SJSA1 (cell line): ENCODE measurements at regions not wholly inside any gene's neighbourhood (a gene's known extent, or its start where the extent isn't known, plus 50 kb on each side); places are given as distances from the start of the nearest gene placed in this dataset.

Experiments
- DNase-seq, 2 experiments: peaks; one replicate each; pipeline ENCODE4 v3.0.0-alpha.2; 2015 to 2020; ENCODE audit warnings: low spot score in 2 of 2, low read depth in 1 of 2
- H3K27ac ChIP-seq: fragments of 250-450 bp; sonication (Bioruptor Pico); 2 replicates; pipeline ENCODE4 v1.5.1; 2020; ENCODE audit warnings: mild to moderate bottlenecking, moderate library complexity
- H3K27me3 ChIP-seq: fragments of 250-450 bp; sonication (Bioruptor Pico); replicated peaks from 2 replicates; pipeline ENCODE4 v1.5.1; 2020; ENCODE audit warnings: mild to moderate bottlenecking, moderate library complexity
- H3K36me3 ChIP-seq: fragments of 250-450 bp; sonication (Bioruptor Pico); 2 replicates; pipeline ENCODE4 v1.5.1; 2020; ENCODE audit warnings: mild to moderate bottlenecking
- H3K4me1 ChIP-seq: fragments of 250-450 bp; sonication (Bioruptor Pico); replicated peaks from 2 replicates; pipeline ENCODE4 v1.6.1; 2021; ENCODE audit warnings: mild to moderate bottlenecking
- H3K4me3 ChIP-seq: fragments of 250-450 bp; sonication (Bioruptor Pico); 2 replicates; pipeline ENCODE4 v1.5.1; 2020; ENCODE audit warnings: mild to moderate bottlenecking
- H3K9me3 ChIP-seq: fragments of 250-450 bp; sonication (Bioruptor Pico); replicated peaks from 2 replicates; pipeline ENCODE4 v1.5.1; 2020; ENCODE audit warnings: mild to moderate bottlenecking

DNA sequence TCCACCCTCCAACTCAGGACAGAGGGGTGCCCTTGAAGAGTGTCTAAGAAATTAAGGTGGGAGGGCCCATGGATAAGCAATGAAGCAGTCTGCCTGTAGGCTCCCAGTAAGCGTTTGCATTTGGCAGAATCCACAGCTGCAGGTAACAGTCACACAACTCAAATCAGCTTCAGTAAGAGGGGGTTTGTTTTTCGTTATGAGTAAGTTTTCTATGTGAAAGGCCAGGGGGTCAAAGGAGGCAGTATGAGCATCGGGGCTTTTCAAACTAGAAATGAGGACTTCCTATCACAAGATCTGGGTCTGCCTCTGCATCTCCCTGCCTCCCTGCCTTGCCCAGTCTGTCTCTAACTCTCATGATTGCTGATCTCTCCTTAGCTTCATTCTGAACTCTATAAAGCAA, 128.1 kb upstream of the CCL2 start:
- Histone ChIP-seq H3K27ac (no peak overlapping the region), H3K27me3 (no peaks in the 10 kb centered on the region), H3K36me3 (no peaks in the 10 kb centered on the region), H3K4me1 (no peaks in the 10 kb centered on the region), H3K4me3 (no peak overlapping the region), H3K9me3 (no peaks in the 10 kb centered on the region)
- no peak for DNase-seq

GRCh38 chr17:34130544-34130943, 124.5 kb upstream of the CCL2 start:
- Histone ChIP-seq H3K27me3 (no peaks in the 10 kb centered on the region), H3K27ac (no peak overlapping the region), H3K9me3 (no peaks in the 10 kb centered on the region), H3K36me3 (no peaks in the 10 kb centered on the region), H3K4me1 (no peaks in the 10 kb centered on the region), H3K4me3 (no peak overlapping the region)
- DNase-seq, result no peak

DNA sequence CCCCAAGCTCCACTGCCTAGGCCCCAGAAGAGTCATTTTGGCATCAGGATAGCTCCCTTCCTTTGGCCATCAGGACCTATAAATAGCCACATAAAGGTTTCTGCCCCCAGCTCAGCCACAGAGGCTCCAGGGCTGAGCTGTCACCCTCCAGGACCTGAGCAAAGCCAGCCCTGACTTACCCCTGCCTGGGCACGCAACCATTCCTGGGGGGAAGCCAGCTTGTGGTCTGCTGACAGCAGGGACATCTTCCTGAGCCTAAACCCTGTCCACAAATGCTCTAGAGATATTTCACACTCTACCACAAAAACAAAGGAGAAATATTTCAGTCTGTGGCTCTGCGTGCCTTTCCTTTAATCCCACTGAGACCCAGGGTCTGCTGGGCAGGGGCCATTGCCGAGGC, 123.7 kb upstream of the CCL2 start:
- no peaks in the 10 kb centered on the region for H3K36me3 ChIP-seq
- no peak for DNase-seq
- H3K4me1 ChIP-seq, result no peaks in the 10 kb centered on the region
- H3K4me3 ChIP-seq, result no peak overlapping the region
- H3K27me3 ChIP-seq, result no peaks in the 10 kb centered on the region
- H3K9me3 ChIP-seq, result no peaks in the 10 kb centered on the region
- no peak overlapping the region for H3K27ac ChIP-seq

DNA sequence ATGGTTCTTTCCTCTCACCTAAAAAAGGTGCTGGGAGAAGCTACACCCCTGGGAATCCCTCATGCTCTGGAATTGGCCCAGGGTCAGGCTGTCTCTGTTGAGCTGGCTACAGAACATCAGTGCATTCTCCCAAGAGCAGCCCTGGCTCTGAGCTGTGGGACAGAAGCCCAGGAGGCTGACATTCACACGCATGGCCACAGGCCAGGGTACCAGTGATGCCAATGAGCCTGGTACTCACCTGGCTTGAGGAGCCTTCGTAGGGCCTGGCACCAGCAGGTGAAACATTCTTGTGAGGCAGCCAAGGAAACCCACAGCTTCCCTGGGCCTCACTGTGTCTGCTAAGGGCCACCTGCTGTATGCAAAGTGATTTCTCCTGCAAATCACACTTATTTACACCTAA, 121.7 kb upstream of the CCL2 start:
- Histone ChIP-seq H3K4me3 (no peak overlapping the region), H3K36me3 (no peaks in the 10 kb centered on the region), H3K4me1 (no peaks in the 10 kb centered on the region), H3K27me3 (no peaks in the 10 kb centered on the region), H3K27ac (no peak overlapping the region), H3K9me3 (no peaks in the 10 kb centered on the region)
- no peak for DNase-seq

GRCh38 chr17:34135841-34136240, 119.2 kb upstream of the CCL2 start:
- no peaks in the 10 kb centered on the region for H3K36me3 ChIP-seq
- no peak overlapping the region for H3K4me3 ChIP-seq
- no peak for DNase-seq
- no peak overlapping the region for H3K27ac ChIP-seq
- no peaks in the 10 kb centered on the region for H3K9me3 ChIP-seq
- no peaks in the 10 kb centered on the region for H3K4me1 ChIP-seq
- no peaks in the 10 kb centered on the region for H3K27me3 ChIP-seq

DNA sequence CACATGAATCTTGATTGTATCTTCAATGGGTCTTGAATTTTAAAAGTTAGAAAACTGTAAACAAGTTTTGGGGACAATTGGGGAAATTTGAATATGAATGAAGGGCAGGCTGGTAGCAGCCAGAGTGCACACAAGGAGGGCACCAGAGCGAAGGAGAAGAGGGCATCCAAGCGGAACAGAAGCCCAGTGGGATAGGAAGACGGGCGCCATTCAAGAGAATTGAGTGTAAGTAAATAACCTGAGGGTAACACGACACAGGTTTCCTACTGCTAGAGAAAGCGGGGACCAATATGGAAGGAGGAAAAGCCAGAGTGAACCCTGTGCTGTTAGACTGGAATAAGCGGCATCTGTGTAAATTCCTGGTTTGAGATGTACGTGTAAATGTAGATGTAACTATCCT, 115.1 kb upstream of the CCL2 start:
- H3K4me1 ChIP-seq, result no peaks in the 10 kb centered on the region
- no peak for DNase-seq
- H3K9me3 ChIP-seq, result no peaks in the 10 kb centered on the region

GRCh38 chr17:34141590-34141989, 113.5 kb upstream of the CCL2 start:
- H3K4me3 ChIP-seq, result no peak overlapping the region
- DNase-seq, result no peak
- H3K27ac ChIP-seq, result no peak overlapping the region
- H3K36me3 ChIP-seq, result no peaks in the 10 kb centered on the region
- no peaks in the 10 kb centered on the region for H3K27me3 ChIP-seq
- H3K9me3 ChIP-seq, result no peaks in the 10 kb centered on the region
- H3K4me1 ChIP-seq, result no peaks in the 10 kb centered on the region

More for the DNA sequence above, 115.1 kb upstream of the CCL2 start:
- Histone ChIP-seq H3K27me3 (no peaks in the 10 kb centered on the region), H3K36me3 (no peaks in the 10 kb centered on the region), H3K4me3 (no peak overlapping the region), H3K27ac (no peak overlapping the region)

- no peaks in the 10 kb centered on the region for H3K27me3 ChIP-seq
- no peaks in the 10 kb centered on the region for H3K9me3 ChIP-seq
- no peaks in the 10 kb centered on the region for H3K4me1 ChIP-seq
- DNase-seq, result no peak
- H3K4me3 ChIP-seq, result no peak overlapping the region
- H3K27ac ChIP-seq, result no peak overlapping the region
- H3K36me3 ChIP-seq, result no peaks in the 10 kb centered on the region
Measured at GRCh38 chr17:34143430-34143829, 111.7 kb upstream of the CCL2 start.

- H3K36me3 ChIP-seq, result no peaks in the 10 kb centered on the region
- no peak overlapping the region for H3K27ac ChIP-seq
- H3K9me3 ChIP-seq, result no peaks in the 10 kb centered on the region
- no peaks in the 10 kb centered on the region for H3K27me3 ChIP-seq
- no peak for DNase-seq
- no peak overlapping the region for H3K4me3 ChIP-seq
- H3K4me1 ChIP-seq, result no peaks in the 10 kb centered on the region
Measured at GRCh38 chr17:34146440-34147043, 108.5 kb upstream of the CCL2 start.

DNA sequence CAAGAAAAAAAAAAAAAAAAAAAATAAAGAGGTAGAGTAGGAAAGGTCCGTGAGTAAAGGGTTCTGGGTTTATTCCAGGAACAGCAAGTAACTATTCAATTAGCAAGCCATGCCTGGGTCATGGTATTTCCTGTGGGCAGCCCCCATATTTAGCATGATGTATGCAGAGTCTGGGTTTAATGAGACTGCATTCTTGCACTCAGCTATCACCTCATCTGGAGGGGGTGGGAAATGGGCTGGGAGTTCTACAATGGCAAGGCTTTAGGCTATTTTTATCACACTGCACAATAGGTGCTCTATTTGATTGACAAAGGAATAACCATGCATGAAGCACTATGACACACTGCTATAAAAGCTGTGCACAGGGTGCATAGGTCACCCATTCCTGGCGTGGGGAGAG, 104.0 kb upstream of the CCL2 start:
- Histone ChIP-seq H3K27me3 (0 out of 2 replicates have a peak, but pooled peaks cover under 1% of the 10 kb centered on the region), H3K9me3 (no peaks in the 10 kb centered on the region), H3K27ac (no peak overlapping the region), H3K36me3 (no peaks in the 10 kb centered on the region), H3K4me1 (no peaks in the 10 kb centered on the region), H3K4me3 (no peak overlapping the region)
- no peak for DNase-seq

DNA sequence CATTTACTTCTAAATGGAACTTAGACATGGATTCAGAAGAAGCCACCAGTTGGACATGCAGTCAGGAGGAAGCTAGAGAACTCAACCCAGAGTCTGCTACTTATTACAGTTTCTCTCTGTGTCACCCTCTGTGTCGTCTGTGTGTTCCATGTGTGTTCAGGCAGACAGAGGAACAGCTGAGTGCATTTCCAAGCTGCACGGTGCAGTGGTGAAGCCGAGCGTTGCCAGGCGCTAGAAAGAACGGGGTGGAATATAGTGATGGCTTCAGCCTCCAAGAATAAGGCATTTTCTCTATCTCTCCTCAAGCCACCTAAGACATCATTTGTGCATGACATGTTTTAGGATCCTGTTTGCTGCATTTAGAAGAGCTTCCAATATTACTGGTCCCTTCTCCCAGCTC, 101.1 kb upstream of the CCL2 start:
- no peaks in the 10 kb centered on the region for H3K36me3 ChIP-seq
- H3K27ac ChIP-seq, result no peak overlapping the region
- no peaks in the 10 kb centered on the region for H3K9me3 ChIP-seq
- DNase-seq, result no peak
- H3K27me3 ChIP-seq, result peaks cover 16% of the 10 kb centered on the region
- no peak overlapping the region for H3K4me3 ChIP-seq
- no peaks in the 10 kb centered on the region for H3K4me1 ChIP-seq

DNA sequence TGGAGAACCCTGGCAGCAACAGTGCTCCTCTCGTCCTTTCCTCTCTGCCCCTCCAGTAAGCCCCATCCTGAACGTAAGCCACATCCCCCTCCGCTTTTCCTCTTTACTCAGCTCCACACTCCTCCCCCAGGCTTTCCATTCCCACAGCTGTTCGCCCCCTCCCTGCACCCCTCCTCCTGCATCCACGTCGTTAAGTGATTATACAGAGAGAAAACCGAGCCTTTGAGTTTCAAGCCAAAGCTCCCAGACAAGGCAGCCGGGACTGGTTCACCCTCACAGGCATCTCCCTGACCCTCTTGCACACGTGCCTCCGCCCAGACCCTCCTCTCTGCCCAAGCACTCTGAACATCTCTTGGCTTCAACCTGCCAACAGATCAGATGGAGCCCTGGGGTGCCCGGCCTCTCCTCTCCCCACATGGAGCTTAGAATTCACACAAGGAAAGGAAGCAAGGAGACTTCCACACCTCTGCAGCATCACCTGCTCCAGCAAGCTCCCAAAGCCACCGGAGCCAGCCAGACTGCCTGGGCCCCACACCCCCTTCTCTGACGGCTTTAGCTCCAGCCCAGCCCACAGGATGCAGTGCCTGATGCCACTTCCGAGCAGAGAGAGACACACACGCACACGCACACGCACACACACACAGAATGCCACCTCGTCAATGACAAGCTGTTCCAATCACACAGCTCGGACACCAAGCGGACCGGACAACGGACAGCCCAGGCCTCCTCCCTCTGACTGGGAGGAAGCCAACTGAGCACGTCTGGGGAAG, 99.9 kb upstream of the CCL2 start:
- H3K4me3 ChIP-seq, result no peak overlapping the region
- peaks cover 16% of the 10 kb centered on the region for H3K27me3 ChIP-seq
- no peak overlapping the region for H3K27ac ChIP-seq
- no peaks in the 10 kb centered on the region for H3K4me1 ChIP-seq
- H3K36me3 ChIP-seq, result no peaks in the 10 kb centered on the region
- no peak for DNase-seq
- H3K9me3 ChIP-seq, result no peaks in the 10 kb centered on the region

GRCh38 chr17:34155947-34156346, 99.1 kb upstream of the CCL2 start:
- H3K27me3 ChIP-seq, result peaks cover 16% of the 10 kb centered on the region
- H3K27ac ChIP-seq, result no peak overlapping the region
- H3K4me3 ChIP-seq, result no peak overlapping the region
- DNase-seq, result no peak
- H3K36me3 ChIP-seq, result no peaks in the 10 kb centered on the region
- H3K9me3 ChIP-seq, result no peaks in the 10 kb centered on the region
- no peaks in the 10 kb centered on the region for H3K4me1 ChIP-seq

GRCh38 chr17:34156401-34156740, 98.7 kb upstream of the CCL2 start:
- H3K27ac ChIP-seq, result no peak overlapping the region
- DNase-seq, result no peak
- H3K36me3 ChIP-seq, result no peaks in the 10 kb centered on the region
- H3K27me3 ChIP-seq, result peaks cover 16% of the 10 kb centered on the region
- no peak overlapping the region for H3K4me3 ChIP-seq
- no peaks in the 10 kb centered on the region for H3K4me1 ChIP-seq
- no peaks in the 10 kb centered on the region for H3K9me3 ChIP-seq
